ENCODE measurements at regions not wholly inside any gene's neighbourhood (a gene's known extent, or its start where the extent isn't known, plus 50 kb on each side); places are given as distances from the start of the nearest gene placed in this dataset.

- TF ChIP-seq CTCF (IDR thresholded peaks at IDR 0.05), result no peak
Measured at GRCh38 chr10:31148951-31149350, 117.3 kb upstream of the ZNF438 start.

- TF ChIP-seq CTCF (IDR thresholded peaks at IDR 0.05), result no peak
Measured at GRCh38 chr10:31149835-31150512, 118.3 kb upstream of the ZNF438 start.

- no peak for TF ChIP-seq CTCF (IDR thresholded peaks at IDR 0.05)
Measured at GRCh38 chr10:31151301-31151700, 119.6 kb upstream of the ZNF438 start.

- TF ChIP-seq CTCF (IDR thresholded peaks at IDR 0.05), result no peak
Measured at GRCh38 chr10:31152421-31153135, 120.9 kb upstream of the ZNF438 start.

- no peak for TF ChIP-seq CTCF (IDR thresholded peaks at IDR 0.05)
Measured at GRCh38 chr10:31153161-31153560, 121.5 kb upstream of the ZNF438 start.

- no peak for TF ChIP-seq CTCF (IDR thresholded peaks at IDR 0.05)
Measured at GRCh38 chr10:31153692-31154091, 122.0 kb upstream of the ZNF438 start.

GRCh38 chr10:31154996-31155395 lies 123.3 kb upstream of the ZNF438 start:
- TF ChIP-seq CTCF (IDR thresholded peaks at IDR 0.05), result no peak

Measured in LNCAP (cell line).